ENCODE measurements at regions not wholly inside any gene's neighbourhood (a gene's known extent, or its start where the extent isn't known, plus 50 kb on each side); places are given as distances from the start of the nearest gene placed in this dataset.
A peak's percentile ranks its signal among the peaks of the same experiment; 100 is the strongest.

- WGBS: 4% methylated on average over 18 of the region's 18 CpGs
- Histone ChIP-seq H3K9ac (ENCODE audit: low read depth in 1 of 2, low read length in 2 of 2) (no peak overlapping the region), H3K4me3 (ENCODE audit: low read depth in 1 of 3, low read length in 3 of 3) (peak overlapping the region in 1 of 3 donors; percentile 26), H3K9me3 (ENCODE audit: control insufficient read depth in 4 of 4, low read length in 3 of 4) (no peaks in the 10 kb centered on the region), H3K4me1 (ENCODE audit: control insufficient read depth in 4 of 4, insufficient read depth in 4 of 4, low read length in 3 of 4) (no peaks in the 10 kb centered on the region), H3K27ac (ENCODE audit: low read depth in 1 of 2, low read length in 2 of 2) (no peak overlapping the region), H3K36me3 (ENCODE audit: control insufficient read depth in 4 of 4, insufficient read depth in 3 of 4, low read depth in 1 of 4, low read length in 3 of 4) (no peaks in the 10 kb centered on the region), H3K27me3 (ENCODE audit: control insufficient read depth in 4 of 4, insufficient read depth in 4 of 4, low read length in 3 of 4) (peaks cover 3 to 20% (median 9%) of the 10 kb centered on the region in 4 donors)
- DNase-seq (ENCODE audit: low spot score): no peak
- TF ChIP-seq FOXA1 (IDR thresholded peaks at IDR 0.05) (no peak), YY1 (IDR thresholded peaks at IDR 0.05) (no peak), EGR1 (IDR thresholded peaks at IDR 0.05; ENCODE audit: low read depth in 2 of 2) (no peak), HNF4A (conservative IDR thresholded peaks at IDR 0.05) (no peak), CTCF (IDR thresholded peaks at IDR 0.05; ENCODE audit: low read depth, low read length, missing input control) (no peak), NR2F2 (IDR thresholded peaks at IDR 0.05) (no peak), RAD21 (IDR thresholded peaks at IDR 0.05) (no peak), GABPA (IDR thresholded peaks at IDR 0.05 in 1 of 2, conservative IDR thresholded peaks at IDR 0.05 in 1 of 2) (no peak), ZBTB33 (IDR thresholded peaks at IDR 0.05) (no peak), FOXA2 (IDR thresholded peaks at IDR 0.05) (no peak), SP1 (IDR thresholded peaks at IDR 0.05) (no peak), RXRA (IDR thresholded peaks at IDR 0.05) (no peak)
- TF ChIP-seq, protein P1, sequence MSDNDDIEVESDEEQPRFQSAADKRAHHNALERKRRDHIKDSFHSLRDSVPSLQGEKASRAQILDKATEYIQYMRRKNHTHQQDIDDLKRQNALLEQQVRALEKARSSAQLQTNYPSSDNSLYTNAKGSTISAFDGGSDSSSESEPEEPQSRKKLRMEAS (IDR thresholded peaks at IDR 0.05): no peak
- TF ChIP-seq, protein P2, sequence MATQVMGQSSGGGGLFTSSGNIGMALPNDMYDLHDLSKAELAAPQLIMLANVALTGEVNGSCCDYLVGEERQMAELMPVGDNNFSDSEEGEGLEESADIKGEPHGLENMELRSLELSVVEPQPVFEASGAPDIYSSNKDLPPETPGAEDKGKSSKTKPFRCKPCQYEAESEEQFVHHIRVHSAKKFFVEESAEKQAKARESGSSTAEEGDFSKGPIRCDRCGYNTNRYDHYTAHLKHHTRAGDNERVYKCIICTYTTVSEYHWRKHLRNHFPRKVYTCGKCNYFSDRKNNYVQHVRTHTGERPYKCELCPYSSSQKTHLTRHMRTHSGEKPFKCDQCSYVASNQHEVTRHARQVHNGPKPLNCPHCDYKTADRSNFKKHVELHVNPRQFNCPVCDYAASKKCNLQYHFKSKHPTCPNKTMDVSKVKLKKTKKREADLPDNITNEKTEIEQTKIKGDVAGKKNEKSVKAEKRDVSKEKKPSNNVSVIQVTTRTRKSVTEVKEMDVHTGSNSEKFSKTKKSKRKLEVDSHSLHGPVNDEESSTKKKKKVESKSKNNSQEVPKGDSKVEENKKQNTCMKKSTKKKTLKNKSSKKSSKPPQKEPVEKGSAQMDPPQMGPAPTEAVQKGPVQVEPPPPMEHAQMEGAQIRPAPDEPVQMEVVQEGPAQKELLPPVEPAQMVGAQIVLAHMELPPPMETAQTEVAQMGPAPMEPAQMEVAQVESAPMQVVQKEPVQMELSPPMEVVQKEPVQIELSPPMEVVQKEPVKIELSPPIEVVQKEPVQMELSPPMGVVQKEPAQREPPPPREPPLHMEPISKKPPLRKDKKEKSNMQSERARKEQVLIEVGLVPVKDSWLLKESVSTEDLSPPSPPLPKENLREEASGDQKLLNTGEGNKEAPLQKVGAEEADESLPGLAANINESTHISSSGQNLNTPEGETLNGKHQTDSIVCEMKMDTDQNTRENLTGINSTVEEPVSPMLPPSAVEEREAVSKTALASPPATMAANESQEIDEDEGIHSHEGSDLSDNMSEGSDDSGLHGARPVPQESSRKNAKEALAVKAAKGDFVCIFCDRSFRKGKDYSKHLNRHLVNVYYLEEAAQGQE (IDR thresholded peaks at IDR 0.05): no peak
- TF ChIP-seq, protein P3, sequence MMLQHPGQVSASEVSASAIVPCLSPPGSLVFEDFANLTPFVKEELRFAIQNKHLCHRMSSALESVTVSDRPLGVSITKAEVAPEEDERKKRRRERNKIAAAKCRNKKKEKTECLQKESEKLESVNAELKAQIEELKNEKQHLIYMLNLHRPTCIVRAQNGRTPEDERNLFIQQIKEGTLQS (IDR thresholded peaks at IDR 0.05): no peak
These were observed 144.3 kb upstream of the ZNF184 start for GRCh38 chr6:27617046-27617687.
